Coronary artery (tissue), 2 donors: ENCODE measurements at regions not wholly inside any gene's neighbourhood (a gene's known extent, or its start where the extent isn't known, plus 50 kb on each side); places are given as distances from the start of the nearest gene placed in this dataset.
"Not testable (repeated sequence)": the region's sequence is repeated elsewhere in the genome, so short reads cannot be mapped to it uniquely, and the experiment has no call there.

Experiments used
- DNase-seq: peaks from one replicate; pipeline ENCODE4 v3.0.0-alpha.2; 2017; ENCODE audit warnings: low spot score
- H3K27ac ChIP-seq, 2 donors: fragments of 200-600 bp; sonication (generic); one replicate each; pipeline ENCODE4 v1.5.1; 2016 to 2019
- H3K4me3 ChIP-seq: fragments of 200-600 bp; sonication (generic); 2 replicates; pipeline ENCODE4 v1.5.1; 2016; ENCODE audit warnings: mild to moderate bottlenecking, moderate library complexity

DNA sequence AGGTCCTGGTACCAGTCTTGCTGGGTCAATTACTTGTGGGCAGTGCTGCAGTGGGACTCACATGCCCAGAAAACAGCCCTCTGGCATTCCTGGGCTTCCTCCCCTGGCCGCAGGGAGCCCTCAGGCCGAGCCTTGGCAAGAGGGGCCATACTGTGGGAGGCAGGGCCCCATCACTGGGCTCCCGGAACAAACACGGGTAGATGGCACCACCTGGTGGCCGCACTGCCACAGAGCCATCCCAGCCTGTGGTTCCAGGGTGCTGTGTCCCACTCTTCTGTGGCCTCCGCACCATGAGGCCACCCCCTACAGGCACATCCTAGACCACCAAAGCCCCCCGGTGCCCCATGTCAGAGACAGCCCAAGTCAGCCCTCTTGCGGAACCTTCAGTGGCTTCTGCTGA is 123.3 kb upstream of the ZSCAN2 start:
- not testable (repeated sequence) for H3K27ac ChIP-seq, DNase-seq, H3K4me3 ChIP-seq

DNA sequence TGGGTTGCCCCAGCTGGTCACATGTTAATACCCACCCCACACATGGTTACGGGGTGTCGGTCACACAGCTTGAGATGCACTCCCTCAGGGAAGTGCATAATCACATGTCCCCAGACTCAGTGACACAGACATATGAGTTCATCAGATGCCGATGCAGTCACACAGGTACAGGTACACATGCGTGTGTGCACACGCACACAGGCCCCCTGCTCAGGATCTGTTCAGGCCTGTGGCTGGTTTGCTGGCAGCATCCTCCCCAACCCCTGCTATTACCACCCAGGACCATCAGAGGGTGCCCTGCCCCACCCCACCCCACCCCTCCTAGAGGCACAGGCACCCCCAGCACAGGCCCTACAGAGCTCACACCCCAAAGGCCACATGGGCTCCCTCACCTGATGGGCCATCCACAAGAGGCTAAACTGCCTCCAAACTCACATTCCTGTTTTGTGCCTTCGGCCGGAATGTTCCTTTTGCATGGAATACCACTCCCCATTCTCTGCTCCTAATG is 120.6 kb upstream of the ZSCAN2 start:
- not testable (repeated sequence) for H3K27ac ChIP-seq, H3K4me3 ChIP-seq, DNase-seq

DNA sequence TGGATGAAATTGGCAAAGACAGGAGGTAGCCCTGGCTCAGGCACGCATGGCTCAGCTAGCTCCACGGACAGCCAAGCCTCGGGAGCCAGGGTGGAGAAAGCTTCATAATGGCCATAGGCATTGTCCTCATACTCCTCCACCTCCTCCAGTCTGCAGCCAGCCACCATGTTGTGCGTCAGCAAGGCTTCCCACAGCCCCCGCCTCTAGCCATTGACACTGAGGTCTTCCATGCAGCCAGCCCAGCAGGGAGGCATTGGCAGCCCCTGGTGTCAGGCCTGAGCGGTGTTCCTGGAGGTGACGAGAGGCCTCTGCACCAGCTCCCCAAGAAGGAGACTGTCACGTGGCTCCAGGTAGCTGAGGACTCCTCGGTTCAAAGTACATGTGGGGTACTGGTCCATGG is 117.0 kb upstream of the ZSCAN2 start:
- DNase-seq, H3K27ac ChIP-seq, H3K4me3 ChIP-seq: not testable (repeated sequence)

DNA sequence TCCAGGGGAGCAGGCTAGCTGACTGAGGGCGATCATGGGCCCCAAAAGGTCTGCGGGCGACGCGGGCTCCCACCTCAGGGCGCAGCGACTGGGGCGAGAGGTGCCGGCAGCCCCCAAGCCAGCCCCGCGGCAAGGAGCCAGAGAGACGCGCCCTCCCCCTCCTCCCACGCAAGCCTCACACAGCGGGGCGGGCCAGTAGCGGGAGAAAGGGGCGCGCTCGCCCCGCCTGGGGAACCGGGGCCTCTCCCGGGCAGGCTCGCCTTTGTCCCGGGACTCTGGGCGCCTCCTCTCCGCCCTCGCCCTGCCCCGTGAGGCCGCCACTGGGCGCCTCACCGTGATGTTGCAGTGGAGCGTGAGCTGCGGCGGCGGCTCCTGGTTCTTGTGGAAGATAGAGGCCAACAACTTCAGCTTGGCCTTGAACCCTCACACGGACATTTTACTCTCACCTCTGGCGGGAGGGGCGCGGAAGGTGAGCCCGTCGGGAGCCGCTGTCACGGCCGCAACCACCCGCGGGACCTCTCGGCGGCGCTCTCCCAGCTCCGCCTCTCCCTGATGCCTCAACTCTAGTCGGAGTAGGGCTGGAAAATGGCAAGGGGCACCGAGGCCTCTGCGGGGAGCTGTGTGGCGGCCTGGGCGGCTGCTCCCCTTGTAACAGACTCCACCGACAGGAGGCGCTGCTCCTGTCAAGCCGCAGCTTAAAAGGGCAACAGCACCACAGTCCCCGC is 100.5 kb upstream of the ZSCAN2 start:
- peak overlapping the region; percentile 72 for H3K4me3 ChIP-seq
- not testable (repeated sequence) for DNase-seq
- peak overlapping the region in 1 of 2 donors; percentile 90 for H3K27ac ChIP-seq

DNA sequence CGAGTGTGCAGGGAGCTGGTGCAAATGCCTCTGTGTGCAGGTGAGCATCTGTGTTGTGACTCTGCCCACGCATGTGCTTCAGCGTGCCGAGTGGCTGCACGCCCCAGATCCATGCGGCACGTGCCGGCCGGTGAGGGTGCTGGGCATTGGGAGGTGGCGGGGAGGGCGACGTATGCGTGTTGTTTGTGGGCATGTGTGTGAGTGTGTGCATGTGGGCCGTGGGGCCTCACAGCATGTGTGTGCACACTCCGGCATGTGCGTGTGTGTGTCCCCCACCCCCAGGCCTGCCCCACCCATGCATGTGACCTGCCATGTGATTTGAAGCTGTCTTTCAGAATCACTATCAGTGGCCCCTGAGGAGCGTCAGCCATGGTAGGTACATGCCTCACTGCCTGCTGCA is 97.7 kb upstream of the ZSCAN2 start:
- not testable (repeated sequence) for H3K4me3 ChIP-seq, DNase-seq, H3K27ac ChIP-seq

DNA sequence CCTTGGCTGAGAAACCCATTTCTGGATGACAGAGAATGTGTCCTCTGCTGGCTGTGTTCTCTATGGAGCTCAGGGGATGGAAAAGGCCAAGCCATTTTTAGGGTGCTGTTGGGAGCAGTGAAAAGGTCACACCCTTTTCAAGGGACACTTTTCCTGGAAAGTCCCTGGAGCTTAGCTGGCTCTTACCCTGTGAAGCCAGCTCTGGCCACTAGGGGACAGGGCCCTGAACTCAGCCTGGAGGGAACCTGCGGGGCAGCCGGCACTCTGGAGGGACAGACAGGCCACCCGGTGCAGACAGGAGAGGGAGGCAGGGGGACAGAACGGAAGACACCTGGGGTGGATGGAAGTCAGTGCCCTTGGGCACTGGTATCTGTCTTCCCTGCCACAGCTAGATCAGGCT is 95.3 kb upstream of the ZSCAN2 start:
- not testable (repeated sequence) for H3K27ac ChIP-seq, DNase-seq

DNA sequence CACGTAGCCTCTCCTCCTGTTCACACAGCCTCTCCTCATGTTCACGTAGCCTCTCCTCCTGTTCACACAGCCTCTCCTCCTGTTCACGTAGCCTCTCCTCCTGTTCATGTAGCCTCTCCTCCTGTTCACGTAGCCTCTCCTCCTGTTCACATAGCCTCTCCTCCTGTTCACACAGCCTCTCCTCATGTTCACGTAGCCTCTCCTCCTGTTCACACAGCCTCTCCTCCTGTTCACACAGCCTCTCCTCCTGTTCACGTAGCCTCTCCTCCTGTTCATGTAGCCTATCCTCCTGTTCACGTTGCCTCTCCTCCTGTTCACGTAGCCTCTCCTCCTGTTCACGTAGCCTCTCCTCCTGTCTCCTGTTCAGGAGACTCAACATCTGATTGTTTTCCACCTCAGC is 88.5 kb upstream of the ZSCAN2 start:
- not testable (repeated sequence) for DNase-seq, H3K4me3 ChIP-seq, H3K27ac ChIP-seq

More for the DNA sequence above, 95.3 kb upstream of the ZSCAN2 start:
- not testable (repeated sequence) for H3K4me3 ChIP-seq

DNA sequence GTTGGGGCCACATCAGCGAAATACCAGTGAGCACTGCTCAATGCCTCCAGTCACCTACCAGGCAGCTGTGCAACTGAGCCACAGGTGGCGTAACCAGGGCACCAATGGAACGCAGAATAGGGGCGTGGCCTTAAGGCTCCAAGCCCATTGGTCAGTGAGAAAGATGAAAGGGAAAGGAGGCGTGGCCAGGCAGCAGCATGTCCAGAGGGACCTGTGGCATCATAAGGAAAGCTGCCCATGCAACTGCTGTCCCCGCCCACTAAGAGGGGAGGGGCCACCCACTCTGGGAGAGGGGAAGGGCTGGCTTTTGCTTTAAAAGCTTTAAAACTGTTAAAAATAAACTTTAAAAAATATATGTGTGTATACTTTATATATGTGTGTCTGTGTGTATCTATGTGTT is 84.0 kb upstream of the ZSCAN2 start:
- H3K4me3 ChIP-seq, DNase-seq, H3K27ac ChIP-seq: not testable (repeated sequence)

DNA sequence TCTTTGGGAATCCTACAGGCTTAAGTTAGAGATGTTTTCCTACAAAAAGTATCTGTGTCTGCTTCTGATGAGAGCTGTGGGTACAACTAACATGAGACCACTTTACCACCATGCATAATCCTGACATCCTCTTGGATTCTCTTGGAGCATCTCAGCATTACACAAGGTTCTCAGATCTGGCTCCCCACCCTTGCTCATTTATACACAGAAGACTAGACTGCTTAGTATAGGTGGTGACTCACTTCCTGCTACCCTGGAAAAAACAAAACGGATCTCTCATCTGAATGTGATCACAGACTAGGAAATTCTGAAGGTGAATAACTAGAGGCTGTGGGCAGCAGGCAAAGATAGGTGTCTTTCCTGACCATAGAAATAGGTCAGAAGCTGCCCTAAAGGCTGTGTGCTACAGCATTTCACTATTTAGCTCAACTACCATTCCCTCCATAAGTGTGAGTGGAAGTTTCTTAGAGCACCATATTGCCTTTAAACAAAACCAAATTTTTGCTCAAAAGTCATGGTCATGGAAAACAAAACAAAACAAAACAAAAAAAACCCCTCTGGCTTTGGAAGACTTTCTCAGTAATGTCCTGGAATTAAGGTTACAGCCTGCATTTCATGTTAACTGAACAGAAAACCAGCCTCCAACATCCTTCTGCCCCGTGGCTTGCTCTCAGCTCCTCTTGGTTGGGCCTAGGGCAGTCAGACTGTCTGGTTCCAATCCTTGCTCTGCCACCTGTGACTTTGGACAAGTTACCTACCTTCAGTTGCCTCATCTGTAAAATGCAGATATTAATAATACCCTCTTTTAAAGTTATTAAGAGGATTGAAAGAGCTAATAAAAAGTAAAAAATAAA is 75.1 kb upstream of the ZSCAN2 start:
- not testable (repeated sequence) for H3K27ac ChIP-seq, H3K4me3 ChIP-seq, DNase-seq

DNA sequence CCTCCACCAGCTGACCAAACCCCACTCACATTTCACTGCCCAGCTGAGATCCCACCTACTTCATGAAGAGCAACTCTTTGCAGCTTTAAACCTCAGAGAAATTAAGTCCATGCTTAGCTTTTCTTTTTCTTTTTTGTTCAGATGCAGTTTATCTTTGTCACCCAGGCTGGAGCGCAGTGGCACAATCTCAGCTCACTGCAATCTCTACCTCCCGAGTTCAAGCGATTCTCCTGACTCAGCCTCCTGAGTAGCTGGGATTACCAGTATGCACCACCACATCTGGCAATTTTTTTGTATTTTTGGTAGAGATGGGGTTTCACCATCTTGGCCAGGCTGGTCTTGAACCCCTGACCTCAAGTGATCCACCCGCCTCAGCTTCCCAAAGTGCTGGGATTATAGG is 70.1 kb upstream of the ZSCAN2 start:
- H3K4me3 ChIP-seq, DNase-seq, H3K27ac ChIP-seq: not testable (repeated sequence)

DNA sequence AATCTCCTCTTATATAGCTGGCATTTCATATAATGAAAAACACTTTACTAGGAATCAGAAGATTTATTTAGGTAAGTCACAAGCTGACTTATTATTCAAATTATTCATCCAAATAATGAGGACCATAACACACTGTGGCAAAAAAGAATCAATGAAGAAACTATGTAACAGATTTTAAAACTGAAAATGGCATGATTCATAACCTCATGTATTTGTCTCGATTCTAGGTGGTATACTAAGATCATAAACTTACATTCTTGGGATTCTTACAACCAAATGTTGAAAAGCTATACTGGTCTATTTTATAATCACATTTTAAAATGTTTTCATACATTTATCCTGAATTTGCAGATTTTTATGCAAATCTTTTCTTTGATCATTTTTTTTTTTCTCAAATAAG is 69.6 kb upstream of the ZSCAN2 start:
- not testable (repeated sequence) for H3K4me3 ChIP-seq, DNase-seq, H3K27ac ChIP-seq

DNA sequence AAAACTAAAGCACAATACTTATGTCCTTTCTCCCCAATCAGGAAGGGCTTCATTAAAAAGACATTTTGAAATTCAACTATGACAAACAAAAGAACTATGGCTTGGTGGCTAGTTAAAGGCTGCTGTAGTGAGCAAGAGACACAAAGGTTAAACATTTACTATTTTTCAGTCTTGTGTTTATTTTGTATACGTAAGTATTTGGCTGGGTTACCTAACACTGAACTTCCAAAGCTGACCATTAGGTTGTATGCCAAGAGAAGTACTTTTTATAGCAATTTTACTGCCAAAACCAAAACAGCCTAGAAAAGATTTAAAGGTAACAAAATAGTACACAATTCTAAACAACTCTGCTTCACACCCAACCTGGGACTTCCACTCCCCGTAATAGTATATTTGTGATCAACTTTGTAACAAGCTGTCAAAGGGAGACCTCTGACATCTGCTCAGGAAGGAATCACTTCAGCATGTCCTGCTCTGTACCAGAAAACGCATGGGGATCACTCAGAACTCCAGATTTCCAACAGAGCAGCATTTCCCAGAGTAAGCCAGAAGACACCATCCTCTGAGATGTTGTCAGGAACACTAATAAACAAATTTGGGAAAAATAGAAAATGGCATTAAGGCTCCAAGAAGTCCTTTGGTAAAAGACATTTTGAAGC is 69.0 kb upstream of the ZSCAN2 start:
- H3K4me3 ChIP-seq, DNase-seq, H3K27ac ChIP-seq: not testable (repeated sequence)

DNA sequence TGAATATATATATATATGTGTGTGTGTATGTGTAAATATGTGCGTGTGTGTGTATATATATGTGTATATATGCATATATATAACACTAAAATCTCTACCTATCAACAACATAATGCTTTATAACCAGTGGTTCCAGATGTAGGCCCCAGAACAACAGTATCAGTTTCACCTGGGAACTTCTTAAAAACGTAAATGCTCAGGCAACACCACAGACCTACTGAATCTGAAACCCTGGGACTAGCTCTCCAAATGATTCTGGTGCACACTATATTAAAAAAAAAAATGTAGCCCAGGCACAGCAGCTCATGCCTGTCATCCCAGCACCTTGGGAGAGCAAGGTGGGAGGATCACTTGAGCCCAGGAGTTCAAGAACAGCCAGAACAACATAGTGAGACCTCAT is 67.1 kb upstream of the ZSCAN2 start:
- not testable (repeated sequence) for H3K27ac ChIP-seq, H3K4me3 ChIP-seq, DNase-seq

DNA sequence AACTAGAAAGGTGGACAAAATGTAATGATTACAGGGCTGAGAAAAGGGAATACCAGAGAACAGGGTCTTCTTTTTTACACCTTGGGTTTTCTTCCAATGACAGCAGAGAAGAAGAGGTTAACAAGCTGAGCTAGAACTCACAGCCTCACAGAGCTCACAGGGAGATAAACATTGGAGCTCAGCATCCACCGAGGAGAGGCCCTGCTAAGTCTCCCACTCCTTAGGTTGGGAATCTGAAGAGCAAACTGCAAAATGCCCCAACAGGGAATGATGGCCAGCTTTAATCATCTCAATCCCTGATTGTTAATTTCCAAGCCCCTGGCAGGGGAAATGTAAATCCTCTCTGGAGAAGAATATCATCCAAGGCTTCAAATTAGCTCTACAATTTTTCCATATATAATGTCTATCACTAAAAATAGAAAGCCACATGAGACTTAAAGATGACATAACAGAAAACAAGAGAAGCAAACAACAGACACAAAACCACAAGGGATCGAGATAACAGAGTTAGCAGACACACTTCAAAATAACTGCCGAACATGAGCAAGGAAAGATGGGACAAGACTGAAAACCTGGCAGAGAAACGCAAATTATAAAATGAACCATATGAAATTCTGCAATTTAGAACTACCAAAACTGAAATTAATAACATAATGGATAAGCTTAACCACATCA is 66.1 kb upstream of the ZSCAN2 start:
- not testable (repeated sequence) for DNase-seq, H3K27ac ChIP-seq, H3K4me3 ChIP-seq

DNA sequence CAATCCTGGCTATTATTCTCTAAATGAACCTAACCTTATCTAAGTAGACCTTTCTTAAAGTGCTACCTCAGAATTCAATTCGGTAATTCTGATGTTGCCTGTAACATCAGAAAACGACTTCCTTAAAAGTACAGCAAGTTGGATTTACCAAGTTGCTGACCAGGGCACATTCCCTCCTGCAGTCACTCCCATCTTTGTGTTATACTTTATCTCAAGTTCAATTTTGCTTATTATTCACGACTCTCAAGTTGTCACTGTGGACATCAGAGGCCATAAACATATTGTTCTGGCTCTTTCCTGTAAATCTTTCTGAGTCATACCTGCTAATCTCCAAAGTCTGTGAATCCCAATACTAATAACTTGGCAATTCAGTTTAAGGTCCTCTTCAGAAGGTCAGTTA is 64.6 kb upstream of the ZSCAN2 start:
- H3K27ac ChIP-seq, H3K4me3 ChIP-seq, DNase-seq: not testable (repeated sequence)

DNA sequence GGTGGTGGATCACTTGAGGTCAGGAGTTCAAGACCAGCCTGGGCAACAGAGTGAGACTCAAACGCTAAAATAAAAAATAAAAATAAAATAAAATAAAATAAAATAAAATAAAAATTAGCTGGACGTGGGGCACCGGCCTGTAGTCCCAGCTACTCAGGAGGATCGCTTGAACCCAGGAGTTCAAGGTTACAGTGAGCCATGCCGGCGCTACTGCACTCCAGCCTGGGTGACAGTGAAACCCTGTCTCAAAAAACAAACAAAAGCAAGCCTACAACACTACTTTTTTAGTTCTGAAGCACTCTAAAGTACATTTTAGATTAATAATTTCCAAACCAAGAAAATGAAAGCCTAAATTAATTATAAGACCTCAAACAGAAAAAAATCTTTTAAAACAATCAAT is 56.2 kb upstream of the ZSCAN2 start:
- H3K27ac ChIP-seq, H3K4me3 ChIP-seq, DNase-seq: not testable (repeated sequence)

DNA sequence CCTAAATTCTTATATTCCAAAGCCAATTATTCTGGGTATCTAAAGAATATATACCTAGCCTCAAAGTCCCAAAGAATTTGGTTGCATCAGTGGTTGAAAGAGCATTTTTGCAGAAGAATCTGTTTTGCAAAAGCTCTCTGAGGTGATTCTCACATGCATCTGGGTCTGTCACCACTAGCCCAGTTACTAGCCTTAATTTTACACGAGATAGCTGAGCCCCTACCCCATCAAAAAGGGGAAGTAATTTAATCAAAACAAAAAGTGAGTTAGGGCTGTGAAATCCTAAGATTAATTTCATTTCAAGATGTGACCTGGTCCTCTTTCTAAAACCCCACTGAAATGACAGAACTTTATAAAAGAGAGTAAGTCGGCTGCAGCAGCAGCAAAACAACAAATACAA is 53.7 kb upstream of the ZSCAN2 start:
- H3K4me3 ChIP-seq, H3K27ac ChIP-seq, DNase-seq: not testable (repeated sequence)

DNA sequence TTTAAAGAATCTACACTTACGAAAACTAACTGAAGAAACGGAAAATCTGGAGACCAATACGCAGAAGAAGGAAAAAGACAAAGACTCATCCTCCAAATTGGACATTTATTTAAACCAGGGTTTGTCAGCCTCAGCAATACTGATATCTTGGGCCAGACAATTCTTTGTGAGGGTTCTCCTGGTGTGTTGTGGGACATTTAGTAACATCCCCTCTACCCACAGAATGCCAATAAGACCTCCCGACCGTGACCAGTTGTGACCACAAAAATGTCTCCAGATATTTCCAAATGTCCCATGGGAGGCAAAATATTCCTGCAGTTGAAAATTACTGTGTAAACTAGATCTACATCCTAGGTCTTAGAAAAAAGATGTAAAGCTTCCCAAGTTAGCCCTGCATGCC is 50.3 kb upstream of the ZSCAN2 start:
- H3K27ac ChIP-seq, DNase-seq, H3K4me3 ChIP-seq: not testable (repeated sequence)
